ENCODE measurements at regions not wholly inside any gene's neighbourhood (a gene's known extent, or its start where the extent isn't known, plus 50 kb on each side); places are given as distances from the start of the nearest gene placed in this dataset.
A peak's percentile ranks its signal among the peaks of the same experiment; 100 is the strongest.

GRCh38 chr13:66021846-66022245 is 1208.3 kb downstream of the PCDH9 start:
- Mint-ChIP-seq H3K27ac (no peak overlapping the region), H3K4me1 (no peaks in the 10 kb centered on the region), H3K9me3 (peaks cover 0 to 3% (median 0%) of the 10 kb centered on the region in 7 donors), H3K36me3 (no peaks in the 10 kb centered on the region), H3K27me3 (no peaks in the 10 kb centered on the region), H3K4me3 (no peak overlapping the region)
- DNase-seq (no peak), ATAC-seq (ENCODE audit: low read depth in 2 of 2) (no peak)

- Mint-ChIP-seq H3K27me3 (peaks cover 0 to 8% (median 0%) of the 10 kb centered on the region in 3 donors), H3K9me3 (peaks cover 0 to 5% (median 3%) of the 10 kb centered on the region in 7 donors), H3K27ac (no peak overlapping the region), H3K4me3 (no peak overlapping the region), H3K4me1 (no peaks in the 10 kb centered on the region), H3K36me3 (no peaks in the 10 kb centered on the region)
- DNase-seq (no peak), ATAC-seq (ENCODE audit: low read depth in 2 of 2) (no peak)
Observed at GRCh38 chr13:66014771-66015170, 1215.4 kb downstream of the PCDH9 start.

GRCh38 chr13:66009241-66009640 is 1220.9 kb downstream of the PCDH9 start:
- Mint-ChIP-seq H3K27ac (no peak overlapping the region), H3K9me3 (peaks cover 0 to 11% (median 5%) of the 10 kb centered on the region in 7 donors), H3K36me3 (no peaks in the 10 kb centered on the region), H3K4me1 (no peaks in the 10 kb centered on the region), H3K4me3 (no peak overlapping the region), H3K27me3 (no peaks in the 10 kb centered on the region)
- no peak for DNase-seq
- ATAC-seq (ENCODE audit: low read depth in 2 of 2): no peak

GRCh38 chr13:66003558-66003957 is 1226.6 kb downstream of the PCDH9 start:
- no peaks in the 10 kb centered on the region for H3K4me1 Mint-ChIP-seq
- no peak overlapping the region for H3K4me3 Mint-ChIP-seq
- no peak for ATAC-seq (ENCODE audit: low read depth in 2 of 2)

GRCh38 chr13:66001140-66001539 is 1229.0 kb downstream of the PCDH9 start:
- H3K9me3 Mint-ChIP-seq: peaks cover 3 to 24% (median 8%) of the 10 kb centered on the region in 7 donors
- ATAC-seq (ENCODE audit: low read depth in 2 of 2) (no peak), DNase-seq (no peak)
- no peak overlapping the region for H3K27ac Mint-ChIP-seq
- H3K4me3 Mint-ChIP-seq: no peak overlapping the region
- H3K27me3 Mint-ChIP-seq: no peaks in the 10 kb centered on the region
- H3K36me3 Mint-ChIP-seq: no peaks in the 10 kb centered on the region
- no peaks in the 10 kb centered on the region for H3K4me1 Mint-ChIP-seq

More at GRCh38 chr13:66003558-66003957, 1226.6 kb downstream of the PCDH9 start:
- DNase-seq: no peak
- H3K27me3 Mint-ChIP-seq: no peaks in the 10 kb centered on the region
- H3K36me3 Mint-ChIP-seq: no peaks in the 10 kb centered on the region
- no peak overlapping the region for H3K27ac Mint-ChIP-seq
- peaks cover 3 to 24% (median 8%) of the 10 kb centered on the region in 7 donors for H3K9me3 Mint-ChIP-seq

- Mint-ChIP-seq H3K9me3 (peaks cover 3 to 24% (median 8%) of the 10 kb centered on the region in 7 donors), H3K4me1 (no peaks in the 10 kb centered on the region), H3K4me3 (no peak overlapping the region), H3K27ac (no peak overlapping the region), H3K27me3 (no peaks in the 10 kb centered on the region), H3K36me3 (no peaks in the 10 kb centered on the region)
- ATAC-seq (ENCODE audit: low read depth in 2 of 2) (no peak), DNase-seq (no peak)
Observed at GRCh38 chr13:65999411-65999810, 1230.7 kb downstream of the PCDH9 start.

- no peaks in the 10 kb centered on the region for H3K27me3 Mint-ChIP-seq
- H3K9me3 Mint-ChIP-seq: peaks cover 0 to 3% (median 0%) of the 10 kb centered on the region in 7 donors
- DNase-seq (no peak), ATAC-seq (ENCODE audit: low read depth in 2 of 2) (no peak)
- no peak overlapping the region for H3K4me3 Mint-ChIP-seq
- H3K4me1 Mint-ChIP-seq: no peaks in the 10 kb centered on the region
- H3K36me3 Mint-ChIP-seq: no peaks in the 10 kb centered on the region
- no peak overlapping the region for H3K27ac Mint-ChIP-seq
Observed at GRCh38 chr13:65990684-65991083, 1239.5 kb downstream of the PCDH9 start.

GRCh38 chr13:65985612-65986011 is 1244.5 kb downstream of the PCDH9 start:
- no peak overlapping the region for H3K4me3 Mint-ChIP-seq
- H3K36me3 Mint-ChIP-seq: no peaks in the 10 kb centered on the region
- no peak for ATAC-seq (ENCODE audit: low read depth in 2 of 2)

GRCh38 chr13:65977525-65977924 is 1252.6 kb downstream of the PCDH9 start:
- H3K27ac Mint-ChIP-seq: no peak overlapping the region

More at GRCh38 chr13:65985612-65986011, 1244.5 kb downstream of the PCDH9 start:
- Mint-ChIP-seq H3K27me3 (no peaks in the 10 kb centered on the region), H3K4me1 (no peaks in the 10 kb centered on the region), H3K9me3 (no peaks in the 10 kb centered on the region), H3K27ac (no peak overlapping the region)
- no peak for DNase-seq

GRCh38 chr13:65971541-65971940 is 1258.6 kb downstream of the PCDH9 start:
- Mint-ChIP-seq H3K27me3 (no peaks in the 10 kb centered on the region), H3K27ac (no peak overlapping the region), H3K9me3 (peaks cover 0 to 11% (median 0%) of the 10 kb centered on the region in 7 donors), H3K4me3 (no peak overlapping the region), H3K36me3 (no peaks in the 10 kb centered on the region), H3K4me1 (no peaks in the 10 kb centered on the region)
- DNase-seq (no peak), ATAC-seq (ENCODE audit: low read depth in 2 of 2) (no peak)

More at GRCh38 chr13:65977525-65977924, 1252.6 kb downstream of the PCDH9 start:
- H3K4me1 Mint-ChIP-seq: no peaks in the 10 kb centered on the region
- no peak overlapping the region for H3K4me3 Mint-ChIP-seq
- no peak for DNase-seq
- H3K36me3 Mint-ChIP-seq: no peaks in the 10 kb centered on the region
- peaks cover 3 to 26% (median 8%) of the 10 kb centered on the region in 7 donors for H3K9me3 Mint-ChIP-seq
- peaks cover 0 to 6% (median 0%) of the 10 kb centered on the region in 3 donors for H3K27me3 Mint-ChIP-seq
- ATAC-seq (ENCODE audit: low read depth in 2 of 2): no peak

- Mint-ChIP-seq H3K4me1 (no peaks in the 10 kb centered on the region), H3K27me3 (no peaks in the 10 kb centered on the region), H3K4me3 (no peak overlapping the region), H3K27ac (peak overlapping the region in 1 of 6 donors; percentile 61), H3K9me3 (peaks cover 0 to 5% (median 0%) of the 10 kb centered on the region in 7 donors), H3K36me3 (no peaks in the 10 kb centered on the region)
- ATAC-seq (ENCODE audit: low read depth in 2 of 2): no peak
- no peak for DNase-seq
Observed at GRCh38 chr13:65966991-65967451, 1263.1 kb downstream of the PCDH9 start.

- ATAC-seq (ENCODE audit: low read depth in 2 of 2): no peak
- H3K27me3 Mint-ChIP-seq: no peaks in the 10 kb centered on the region
- peaks cover 0 to 5% (median 0%) of the 10 kb centered on the region in 7 donors for H3K9me3 Mint-ChIP-seq
- H3K4me3 Mint-ChIP-seq: no peak overlapping the region
- no peaks in the 10 kb centered on the region for H3K4me1 Mint-ChIP-seq
- no peak overlapping the region for H3K27ac Mint-ChIP-seq
- no peaks in the 10 kb centered on the region for H3K36me3 Mint-ChIP-seq
- DNase-seq: no peak
Observed at GRCh38 chr13:65965501-65965900, 1264.6 kb downstream of the PCDH9 start.

GRCh38 chr13:65964672-65965071 is 1265.5 kb downstream of the PCDH9 start:
- Mint-ChIP-seq H3K27me3 (no peaks in the 10 kb centered on the region), H3K36me3 (no peaks in the 10 kb centered on the region), H3K27ac (no peak overlapping the region), H3K9me3 (peaks cover 0 to 5% (median 0%) of the 10 kb centered on the region in 7 donors), H3K4me3 (no peak overlapping the region), H3K4me1 (no peaks in the 10 kb centered on the region)
- ATAC-seq (ENCODE audit: low read depth in 2 of 2): no peak
- no peak for DNase-seq

- no peak for DNase-seq
- peaks cover 2 to 17% (median 5%) of the 10 kb centered on the region in 7 donors for H3K9me3 Mint-ChIP-seq
- peaks cover 0 to 5% (median 0%) of the 10 kb centered on the region in 3 donors for H3K27me3 Mint-ChIP-seq
- H3K27ac Mint-ChIP-seq: no peak overlapping the region
- H3K36me3 Mint-ChIP-seq: no peaks in the 10 kb centered on the region
- no peak overlapping the region for H3K4me3 Mint-ChIP-seq
- H3K4me1 Mint-ChIP-seq: no peaks in the 10 kb centered on the region
- no peak for ATAC-seq (ENCODE audit: low read depth in 2 of 2)
Observed at GRCh38 chr13:65959305-65959704, 1270.8 kb downstream of the PCDH9 start.

GRCh38 chr13:65946387-65946786 is 1283.7 kb downstream of the PCDH9 start:
- Mint-ChIP-seq H3K4me3 (no peak overlapping the region), H3K27ac (no peak overlapping the region), H3K4me1 (no peaks in the 10 kb centered on the region), H3K9me3 (peaks cover 0 to 7% (median 0%) of the 10 kb centered on the region in 7 donors), H3K36me3 (no peaks in the 10 kb centered on the region), H3K27me3 (no peaks in the 10 kb centered on the region)
- DNase-seq (no peak), ATAC-seq (ENCODE audit: low read depth in 2 of 2) (no peak)
